ENCODE measurements at regions not wholly inside any gene's neighbourhood (a gene's known extent, or its start where the extent isn't known, plus 50 kb on each side); places are given as distances from the start of the nearest gene placed in this dataset.

GRCh38 chr1:69436151-69436550 lies 131.6 kb upstream of the LRRC7 start:
- no peak for DNase-seq (ENCODE audit: low spot score)

GRCh38 chr1:69438056-69438795 lies 129.5 kb upstream of the LRRC7 start:
- no peak for DNase-seq (ENCODE audit: low spot score)

DNA sequence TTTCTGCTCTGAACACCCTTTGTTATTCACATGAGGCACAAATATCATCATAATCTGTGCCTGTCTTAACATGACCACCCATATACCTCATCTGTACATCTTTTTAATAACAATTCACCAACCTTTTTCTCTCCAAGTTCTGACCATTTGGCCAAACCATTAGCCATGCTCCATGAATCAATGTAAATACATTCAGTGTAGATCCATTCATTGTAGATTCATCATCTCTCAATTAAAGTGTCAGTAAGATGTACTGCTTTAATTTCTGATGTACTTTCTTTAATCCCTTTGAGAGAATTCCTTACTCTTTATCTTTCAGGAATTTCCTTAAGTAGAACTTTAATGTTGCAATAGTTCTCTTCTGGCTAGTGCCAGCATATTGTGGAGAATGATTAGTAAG lies 126.2 kb upstream of the LRRC7 start:
- no peak for DNase-seq (ENCODE audit: low spot score)

DNA sequence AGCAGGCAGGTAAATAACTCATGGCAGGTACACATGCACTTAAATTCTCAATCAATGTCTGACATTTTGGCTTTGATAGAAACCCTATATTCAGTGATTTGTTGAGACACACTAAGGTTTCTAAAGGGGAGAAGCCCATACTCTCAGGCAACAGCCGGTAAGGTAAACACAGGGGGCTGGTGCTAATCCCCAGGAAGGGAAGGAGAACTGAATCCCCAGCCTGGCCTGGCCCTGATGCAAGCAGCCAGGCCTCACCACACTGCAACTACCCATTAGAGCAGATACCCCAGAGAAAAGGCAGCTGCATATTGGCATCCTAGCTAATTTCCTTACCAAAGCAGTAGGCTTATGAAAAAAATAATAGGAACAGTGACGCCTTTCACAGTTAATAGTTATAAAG lies 116.5 kb upstream of the LRRC7 start:
- peak; percentile 29 for DNase-seq (ENCODE audit: low spot score)

DNA sequence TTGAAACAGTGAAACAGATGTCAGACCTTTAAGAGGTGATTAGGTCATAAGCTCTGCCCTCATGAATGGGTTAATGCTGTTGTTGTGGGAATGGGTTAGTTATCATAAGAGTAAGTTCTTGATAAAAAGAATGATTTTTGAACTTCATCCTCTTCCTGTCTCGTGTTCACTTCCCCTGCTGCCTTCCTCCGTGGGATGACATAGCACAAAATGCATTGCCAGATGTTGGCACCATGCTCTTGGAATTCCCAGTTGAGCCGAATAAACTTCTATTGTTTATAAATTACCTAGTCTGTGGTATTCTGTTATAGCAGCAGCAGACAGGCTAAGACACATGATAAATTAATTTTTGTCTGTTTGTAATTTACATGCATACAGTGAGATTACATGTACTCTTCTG lies 112.0 kb upstream of the LRRC7 start:
- no peak for DNase-seq (ENCODE audit: low spot score)

GRCh38 chr1:69459244-69459643 lies 108.5 kb upstream of the LRRC7 start:
- DNase-seq (ENCODE audit: low spot score): no peak

DNA sequence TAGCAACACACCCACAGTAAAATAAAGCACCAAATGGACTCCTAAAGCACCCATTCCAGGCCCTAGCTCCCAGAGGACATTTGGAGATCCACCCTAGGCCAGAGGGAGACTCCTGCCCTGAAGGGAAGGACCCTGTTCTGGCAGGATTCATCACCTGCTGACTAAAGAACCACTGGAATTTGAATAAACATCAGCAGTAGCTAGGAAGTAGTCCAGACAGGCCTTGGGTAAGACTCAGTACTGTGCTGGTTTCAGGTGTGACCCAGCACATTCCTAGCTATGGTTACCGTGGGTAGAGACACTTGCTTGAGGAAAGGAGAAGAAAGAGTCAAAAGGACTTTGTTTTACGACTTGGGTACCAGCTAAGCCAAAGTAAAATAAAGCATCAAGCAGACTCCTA lies 92.7 kb upstream of the LRRC7 start:
- DNase-seq (ENCODE audit: low spot score): no peak

GRCh38 chr1:69479734-69480133 lies 88.0 kb upstream of the LRRC7 start:
- DNase-seq (ENCODE audit: low spot score): no peak

GRCh38 chr1:69483246-69483645 lies 84.5 kb upstream of the LRRC7 start:
- no peak for DNase-seq (ENCODE audit: low spot score)

- DNase-seq (ENCODE audit: low spot score): no peak
These were observed 82.1 kb upstream of the LRRC7 start for GRCh38 chr1:69485616-69486015.

GRCh38 chr1:69491416-69491815 lies 76.3 kb upstream of the LRRC7 start:
- no peak for DNase-seq (ENCODE audit: low spot score)

- DNase-seq (ENCODE audit: low spot score): no peak
These were observed 75.4 kb upstream of the LRRC7 start for GRCh38 chr1:69492286-69492685.

DNA sequence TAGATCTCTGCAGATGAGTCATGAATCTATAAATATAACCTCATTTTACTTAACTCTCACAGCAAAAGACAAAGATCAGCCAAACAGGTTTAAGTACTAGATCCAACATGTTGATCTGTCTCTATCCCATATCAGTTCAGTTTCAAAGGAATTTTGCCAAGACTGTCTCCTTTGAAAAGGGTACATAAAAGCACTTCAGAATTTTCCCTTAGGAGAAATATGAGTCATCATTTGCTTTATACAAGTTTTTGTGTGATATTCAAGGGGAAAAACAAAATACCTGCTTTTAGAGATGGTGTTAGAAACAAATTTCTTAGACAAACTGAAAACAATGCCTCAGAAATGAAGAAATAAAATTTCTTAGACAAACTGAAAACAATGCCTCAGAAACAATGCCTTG lies 73.5 kb upstream of the LRRC7 start:
- no peak for DNase-seq (ENCODE audit: low spot score)

- no peak for DNase-seq (ENCODE audit: low spot score)
These were observed 70.1 kb upstream of the LRRC7 start for GRCh38 chr1:69497441-69498221.

DNA sequence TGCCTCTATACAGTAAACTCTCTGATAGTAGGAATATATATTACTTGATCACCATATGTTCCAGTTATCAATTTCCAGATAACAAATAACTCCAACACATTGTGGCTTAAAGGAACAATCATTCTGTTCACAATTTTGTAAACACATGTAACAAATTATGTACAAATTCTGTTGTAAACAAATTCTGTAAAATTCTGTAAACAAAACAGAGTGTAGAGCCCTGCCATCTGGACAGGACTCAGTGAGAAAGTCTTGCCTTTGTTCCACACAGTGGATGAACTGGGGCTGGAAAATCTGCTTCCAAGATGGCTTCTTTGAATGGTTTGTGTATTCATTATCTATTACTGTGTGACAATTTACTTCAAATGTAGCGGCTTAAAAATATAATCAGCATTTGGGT lies 69.0 kb upstream of the LRRC7 start:
- DNase-seq (ENCODE audit: low spot score): no peak

DNA sequence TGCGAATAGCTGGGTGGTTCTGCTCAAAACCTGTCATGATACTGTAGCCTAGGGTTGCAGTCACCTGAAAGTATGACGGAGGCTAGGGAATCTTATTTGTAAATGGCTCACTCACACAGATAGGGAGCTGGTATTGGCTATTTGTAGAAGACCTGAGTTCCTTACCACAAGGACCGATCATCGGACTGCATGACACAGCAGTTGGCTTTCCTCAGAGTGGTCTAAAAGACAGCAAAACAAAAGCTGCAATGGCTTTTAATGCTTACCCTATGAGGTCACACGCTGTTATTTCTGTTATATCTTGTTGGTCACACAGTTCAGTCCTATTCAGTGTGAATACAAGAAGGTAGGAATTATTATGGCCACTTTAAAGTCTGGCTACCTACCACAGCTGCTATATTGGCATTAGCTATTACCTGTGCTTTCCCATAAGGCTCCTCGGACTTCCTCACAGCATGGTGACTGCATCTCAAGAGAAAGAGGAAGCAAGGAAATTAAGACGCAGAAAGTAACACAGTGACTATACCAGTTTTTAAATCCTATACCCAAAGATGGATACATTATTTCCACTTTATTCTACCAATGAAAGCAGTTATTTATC lies 68.4 kb upstream of the LRRC7 start:
- no peak for DNase-seq (ENCODE audit: low spot score)

GRCh38 chr1:69502991-69503390 lies 64.7 kb upstream of the LRRC7 start:
- no peak for DNase-seq (ENCODE audit: low spot score)

GRCh38 chr1:69504730-69505252 lies 62.9 kb upstream of the LRRC7 start:
- no peak for DNase-seq (ENCODE audit: low spot score)

GRCh38 chr1:69506311-69506710 lies 61.4 kb upstream of the LRRC7 start:
- DNase-seq (ENCODE audit: low spot score): no peak

- no peak for DNase-seq (ENCODE audit: low spot score)
These were observed 61.0 kb upstream of the LRRC7 start for GRCh38 chr1:69506721-69507120.

- no peak for DNase-seq (ENCODE audit: low spot score)
These were observed 57.7 kb upstream of the LRRC7 start for GRCh38 chr1:69510026-69510425.

GRCh38 chr1:69511426-69512192 lies 56.1 kb upstream of the LRRC7 start:
- no peak for DNase-seq (ENCODE audit: low spot score)

Data from iPS-NIHi11 (cell line).